ENCODE measurements at regions not wholly inside any gene's neighbourhood (a gene's known extent, or its start where the extent isn't known, plus 50 kb on each side); places are given as distances from the start of the nearest gene placed in this dataset.

DNA sequence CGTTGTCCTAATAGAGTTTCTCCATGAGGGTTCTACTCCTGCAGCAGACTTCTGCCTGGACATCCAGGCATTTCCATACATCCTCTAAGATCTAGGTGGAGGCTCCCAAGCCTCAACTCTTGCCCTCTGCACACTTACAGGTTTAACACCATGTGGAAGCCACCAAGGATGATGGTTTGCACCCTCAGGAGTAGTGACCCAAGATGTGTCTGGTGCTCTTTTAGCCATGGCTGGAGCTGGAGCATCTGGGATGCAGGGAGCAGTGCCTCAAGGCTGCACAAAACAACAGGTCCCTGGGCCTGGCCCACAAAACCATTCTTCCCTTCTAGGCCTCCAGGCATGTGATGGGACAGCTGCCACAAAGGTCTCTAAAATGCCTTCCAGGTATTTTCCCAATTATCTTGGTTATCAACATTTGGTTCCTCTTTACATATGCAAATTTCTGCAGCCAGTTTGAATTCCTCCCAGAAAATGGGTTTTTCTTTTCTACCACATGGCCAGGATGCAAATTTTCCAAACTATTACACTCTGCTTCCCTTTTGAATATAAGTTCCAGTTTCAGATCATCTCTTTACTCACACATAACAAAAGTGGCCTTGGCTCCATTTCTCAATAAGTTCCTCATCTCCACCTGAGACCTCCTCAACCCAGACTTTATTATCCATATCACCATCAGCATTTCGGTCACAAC lies 69.5 kb upstream of the GNAZ start:
- DNase-seq = no peak

DNA sequence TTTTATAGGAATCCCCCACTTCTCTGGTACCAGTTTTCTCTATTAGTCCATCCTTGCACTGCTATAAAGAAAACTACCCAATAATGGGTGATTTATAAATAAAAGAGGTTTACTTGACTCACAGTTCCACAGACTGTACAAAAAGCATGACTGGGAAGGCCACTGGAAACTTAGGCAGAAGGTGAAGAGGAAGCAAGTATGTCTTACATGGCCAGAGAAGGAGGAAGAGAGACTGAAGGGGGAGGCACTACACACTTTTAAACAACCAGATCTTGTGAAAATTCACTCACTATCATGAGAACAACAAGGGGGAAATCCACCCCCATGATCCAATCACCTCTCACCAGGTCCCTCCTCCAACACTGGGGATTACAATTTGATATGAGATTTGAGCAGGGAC lies 68.9 kb upstream of the GNAZ start:
- DNase-seq = no peak

DNA sequence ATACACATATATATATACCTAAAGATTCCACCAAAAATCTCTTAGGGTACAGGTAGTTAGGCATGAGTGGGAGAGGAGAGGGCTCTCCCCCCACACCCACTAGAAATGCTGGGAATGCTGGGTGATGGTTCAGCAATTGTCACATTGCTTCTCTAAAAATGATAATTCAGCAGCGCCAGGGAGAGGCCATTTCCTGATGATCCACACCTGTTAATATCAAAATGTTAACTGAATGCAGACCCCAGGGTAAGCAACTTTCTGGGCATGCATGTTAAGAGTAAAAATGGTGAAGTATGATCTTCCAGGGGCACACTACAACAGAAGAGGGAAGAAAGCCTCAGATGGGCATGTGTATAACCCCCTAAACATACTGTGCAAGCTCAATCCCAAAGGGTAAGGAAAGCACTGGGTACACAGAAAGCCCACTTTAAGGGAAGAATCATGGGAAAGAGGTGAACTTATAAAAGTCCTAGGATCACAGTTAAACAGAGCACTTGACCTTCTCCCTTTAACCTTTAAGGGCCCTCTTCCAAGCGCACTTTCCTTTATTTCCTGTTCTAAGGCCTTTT lies 67.6 kb upstream of the GNAZ start:
- no peak for DNase-seq

DNA sequence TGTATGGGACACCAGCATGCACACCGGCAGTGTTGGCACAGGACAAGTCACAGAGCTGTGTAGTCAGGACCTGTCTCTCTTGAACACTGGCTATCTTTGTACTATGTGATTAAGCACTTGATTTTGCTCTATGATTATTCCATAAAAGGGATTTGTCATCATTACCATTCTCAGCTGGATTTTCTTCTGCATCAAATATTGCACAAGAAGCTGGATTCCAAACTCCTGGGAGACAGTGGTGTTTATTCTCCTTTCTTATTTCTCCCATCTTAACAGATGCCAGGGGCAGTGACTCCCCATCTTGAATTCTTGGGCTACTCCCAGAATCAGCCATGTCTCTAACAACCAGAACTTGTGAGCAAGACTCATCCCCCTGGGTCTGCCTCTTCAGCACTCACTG lies 62.5 kb upstream of the GNAZ start:
- DNase-seq = no peak

DNA sequence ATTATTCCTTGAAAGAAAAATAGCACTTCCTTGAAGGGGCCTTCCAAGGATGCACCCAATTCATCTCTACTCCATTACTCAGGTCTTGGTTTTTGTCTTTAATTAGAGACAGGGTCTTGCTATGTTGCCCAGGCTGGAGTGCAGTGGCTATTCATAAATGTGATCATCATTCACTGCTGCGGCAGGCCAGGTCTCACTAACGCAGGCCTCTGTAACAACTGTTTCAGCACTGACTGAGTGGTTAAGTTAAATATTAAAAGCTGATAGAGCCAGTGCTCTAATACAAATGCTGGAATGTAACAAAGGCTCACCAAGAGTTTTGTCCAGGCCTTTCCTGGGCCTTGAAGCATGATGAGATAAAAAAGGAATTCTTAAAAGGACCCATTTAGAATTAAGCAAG lies 61.4 kb upstream of the GNAZ start:
- DNase-seq = no peak
